HG03095 (cell line): ENCODE measurements at regions not wholly inside any gene's neighbourhood (a gene's known extent, or its start where the extent isn't known, plus 50 kb on each side); places are given as distances from the start of the nearest gene placed in this dataset.

Experiments
- ATAC-seq: cut with Tn5 transposase; IDR thresholded peaks from one replicate; pipeline ENCODE4 v1.9.1; 2021; ENCODE audit warnings: moderate library complexity; ENCODE audit not compliant: unreplicated experiment

GRCh38 chr13:65095161-65096082, 2134.7 kb downstream of the PCDH9 start:
- no peak for ATAC-seq

- no peak for ATAC-seq
Observed at GRCh38 chr13:65093357-65093756, 2136.8 kb downstream of the PCDH9 start.

- ATAC-seq: no peak
Observed at GRCh38 chr13:65091031-65091430, 2139.1 kb downstream of the PCDH9 start.

GRCh38 chr13:65090186-65090585, 2139.9 kb downstream of the PCDH9 start:
- ATAC-seq: no peak

GRCh38 chr13:65088906-65089305, 2141.2 kb downstream of the PCDH9 start:
- no peak for ATAC-seq

GRCh38 chr13:65085977-65086376, 2144.2 kb downstream of the PCDH9 start:
- ATAC-seq: no peak

- no peak for ATAC-seq
Observed at GRCh38 chr13:65074248-65074647, 2155.9 kb downstream of the PCDH9 start.

GRCh38 chr13:65064967-65065366, 2165.2 kb downstream of the PCDH9 start:
- ATAC-seq: no peak

- no peak for ATAC-seq
Observed at GRCh38 chr13:65063753-65064152, 2166.4 kb downstream of the PCDH9 start.

GRCh38 chr13:65057986-65058385, 2172.2 kb downstream of the PCDH9 start:
- no peak for ATAC-seq

- ATAC-seq: no peak
Observed at GRCh38 chr13:65054277-65054676, 2175.9 kb downstream of the PCDH9 start.

GRCh38 chr13:65036999-65037398, 2193.1 kb downstream of the PCDH9 start:
- no peak for ATAC-seq

GRCh38 chr13:65035302-65035701, 2194.8 kb downstream of the PCDH9 start:
- no peak for ATAC-seq

GRCh38 chr13:65034266-65034665, 2195.9 kb downstream of the PCDH9 start:
- ATAC-seq: no peak

- ATAC-seq: no peak
Observed at GRCh38 chr13:65032825-65033224, 2197.3 kb downstream of the PCDH9 start.

GRCh38 chr13:65028101-65028500, 2202.0 kb downstream of the PCDH9 start:
- ATAC-seq: no peak

- ATAC-seq: no peak
Observed at GRCh38 chr13:65026505-65026904, 2203.6 kb downstream of the PCDH9 start.

- no peak for ATAC-seq
Observed at GRCh38 chr13:65011378-65011777, 2218.8 kb downstream of the PCDH9 start.

- no peak for ATAC-seq
Observed at GRCh38 chr13:64997438-64997837, 2232.7 kb downstream of the PCDH9 start.

GRCh38 chr13:64993514-64994164, 2236.5 kb downstream of the PCDH9 start:
- ATAC-seq: no peak

GRCh38 chr13:64992314-64992713, 2237.8 kb downstream of the PCDH9 start:
- ATAC-seq: no peak

GRCh38 chr13:64985075-64985474, 2245.1 kb downstream of the PCDH9 start:
- no peak for ATAC-seq
